ENCODE measurements at regions not wholly inside any gene's neighbourhood (a gene's known extent, or its start where the extent isn't known, plus 50 kb on each side); places are given as distances from the start of the nearest gene placed in this dataset.

DNA sequence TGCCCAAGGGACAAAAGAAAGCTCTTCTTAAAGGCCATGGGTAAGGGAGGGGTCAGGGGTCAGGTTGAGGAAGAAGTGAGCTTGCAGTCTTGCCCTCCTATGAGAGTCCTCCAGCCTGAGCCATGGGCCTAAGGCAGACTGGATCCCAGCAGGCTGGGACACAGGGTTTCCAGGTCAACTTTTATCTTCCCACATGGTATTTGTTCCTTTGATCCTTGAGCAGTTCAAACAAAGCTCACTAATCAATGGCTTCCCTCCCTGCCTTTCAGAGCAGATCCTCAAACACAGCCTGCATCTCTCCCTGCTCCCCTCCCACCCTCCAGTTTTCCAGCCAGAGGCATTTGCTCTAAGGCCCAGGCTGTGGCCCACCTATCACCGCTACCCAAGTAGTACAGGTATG, 589.3 kb downstream of the INSC start (continued):
- TF ChIP-seq FLYWCH1 (CRISPR knock-in tag; IDR thresholded peaks at IDR 0.05) = no peak
- TF ChIP-seq ZNF567 (CRISPR knock-in tag; IDR thresholded peaks at IDR 0.05; ENCODE audit: borderline replicate concordance) = no peak
- 0 out of 2 replicates have a peak, but pooled peaks have one; percentile 44 for TF ChIP-seq ZNF605 (CRISPR knock-in tag; IDR thresholded peaks at IDR 0.05)
- no peak for TF ChIP-seq FOXA1 (IDR thresholded peaks at IDR 0.05)
- 0 out of 2 replicates have a peak, but pooled peaks have one; percentile 22 for TF ChIP-seq FOXA1 (CRISPR knock-in tag; IDR thresholded peaks at IDR 0.05)
- TF ChIP-seq MXD4 (CRISPR knock-in tag; IDR thresholded peaks at IDR 0.05) = no peak
- 0 out of 2 replicates have a peak, but pooled peaks have one; percentile 13 for TF ChIP-seq ZNF430 (CRISPR knock-in tag; IDR thresholded peaks at IDR 0.05)
- 0 out of 2 replicates have a peak, but pooled peaks have one; percentile 20 for TF ChIP-seq GATAD2A (CRISPR knock-in tag; IDR thresholded peaks at IDR 0.05)
- TF ChIP-seq, protein P1, sequence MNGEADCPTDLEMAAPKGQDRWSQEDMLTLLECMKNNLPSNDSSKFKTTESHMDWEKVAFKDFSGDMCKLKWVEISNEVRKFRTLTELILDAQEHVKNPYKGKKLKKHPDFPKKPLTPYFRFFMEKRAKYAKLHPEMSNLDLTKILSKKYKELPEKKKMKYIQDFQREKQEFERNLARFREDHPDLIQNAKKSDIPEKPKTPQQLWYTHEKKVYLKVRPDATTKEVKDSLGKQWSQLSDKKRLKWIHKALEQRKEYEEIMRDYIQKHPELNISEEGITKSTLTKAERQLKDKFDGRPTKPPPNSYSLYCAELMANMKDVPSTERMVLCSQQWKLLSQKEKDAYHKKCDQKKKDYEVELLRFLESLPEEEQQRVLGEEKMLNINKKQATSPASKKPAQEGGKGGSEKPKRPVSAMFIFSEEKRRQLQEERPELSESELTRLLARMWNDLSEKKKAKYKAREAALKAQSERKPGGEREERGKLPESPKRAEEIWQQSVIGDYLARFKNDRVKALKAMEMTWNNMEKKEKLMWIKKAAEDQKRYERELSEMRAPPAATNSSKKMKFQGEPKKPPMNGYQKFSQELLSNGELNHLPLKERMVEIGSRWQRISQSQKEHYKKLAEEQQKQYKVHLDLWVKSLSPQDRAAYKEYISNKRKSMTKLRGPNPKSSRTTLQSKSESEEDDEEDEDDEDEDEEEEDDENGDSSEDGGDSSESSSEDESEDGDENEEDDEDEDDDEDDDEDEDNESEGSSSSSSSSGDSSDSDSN (CRISPR knock-in tag; IDR thresholded peaks at IDR 0.05) = no peak
- TF ChIP-seq KMT2B (CRISPR knock-in tag; IDR thresholded peaks at IDR 0.05) = no peak
- no peak for TF ChIP-seq RNF219 (CRISPR knock-in tag; IDR thresholded peaks at IDR 0.05)
- no peak for TF ChIP-seq HMG20B (CRISPR knock-in tag; conservative IDR thresholded peaks at IDR 0.05)
